NCI-H1417 (cell line): ENCODE measurements at regions not wholly inside any gene's neighbourhood (a gene's known extent, or its start where the extent isn't known, plus 50 kb on each side); places are given as distances from the start of the nearest gene placed in this dataset.

Experiments
- DNase-seq, 3 experiments: peaks; one replicate each; lab custom pipeline; 2025; lab: John Stamatoyannopoulos, UW

DNA sequence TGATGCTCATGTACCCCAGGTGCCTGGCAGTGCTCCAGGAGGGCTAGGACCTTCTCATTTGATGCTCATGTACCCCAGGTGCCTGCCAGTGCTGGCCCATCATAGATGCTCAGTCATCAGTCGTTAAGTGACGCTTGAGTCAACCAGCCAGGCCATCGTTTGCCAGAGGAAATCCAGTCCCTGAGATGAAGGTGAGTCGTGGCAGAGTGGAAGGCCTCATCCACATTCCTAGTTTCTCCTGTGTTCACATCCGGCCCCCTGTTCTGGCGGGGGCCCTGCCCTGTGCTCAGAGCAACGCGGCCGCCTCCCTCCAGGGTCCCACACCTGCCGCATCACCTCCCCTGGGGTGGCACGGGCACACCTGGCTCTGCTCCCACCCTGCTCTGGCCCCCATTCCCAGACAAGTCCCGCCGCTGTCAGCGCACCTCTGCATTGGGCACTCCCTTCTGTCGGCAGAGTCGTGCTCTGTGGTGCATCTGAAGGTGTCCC, 279.9 kb downstream of the BRD1 start:
- DNase-seq = no peak

DNA sequence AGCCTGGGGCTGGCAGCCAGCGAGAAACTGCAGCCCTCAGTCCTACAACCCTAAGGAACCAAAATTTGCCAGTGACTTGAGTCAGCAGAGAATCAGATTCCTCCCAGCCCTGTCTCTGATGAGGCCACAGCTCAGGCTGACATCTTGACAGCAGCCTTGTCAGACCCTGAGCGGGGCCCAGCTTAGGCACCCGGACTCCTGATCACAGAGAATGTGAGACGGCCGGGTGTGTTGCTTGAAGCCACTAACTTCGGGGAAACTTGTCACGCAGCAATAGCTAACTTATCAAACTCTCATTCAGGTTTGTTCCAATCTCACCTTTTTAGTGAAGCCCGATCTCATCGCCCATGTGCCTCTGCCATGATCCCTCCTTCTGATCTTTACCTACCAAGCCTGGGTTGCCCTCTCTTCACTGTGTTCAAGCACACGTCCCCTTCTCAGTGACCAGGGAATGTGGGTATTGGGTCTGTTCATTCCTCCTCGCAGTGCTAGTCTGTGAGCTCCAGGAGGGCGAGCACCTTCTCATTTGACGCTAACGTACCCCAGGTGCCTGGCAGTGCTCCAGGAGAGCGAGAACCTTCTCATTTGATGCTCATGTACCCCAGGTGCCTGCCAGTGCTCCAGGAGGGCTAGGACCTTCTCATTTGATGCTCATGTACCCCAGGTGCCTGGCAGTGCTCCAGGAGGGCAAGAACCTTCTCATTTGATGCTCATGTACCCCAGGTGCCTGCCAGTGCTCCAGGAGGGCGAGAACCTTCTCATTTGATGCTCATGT, 280.7 kb downstream of the BRD1 start:
- DNase-seq = no peak

DNA sequence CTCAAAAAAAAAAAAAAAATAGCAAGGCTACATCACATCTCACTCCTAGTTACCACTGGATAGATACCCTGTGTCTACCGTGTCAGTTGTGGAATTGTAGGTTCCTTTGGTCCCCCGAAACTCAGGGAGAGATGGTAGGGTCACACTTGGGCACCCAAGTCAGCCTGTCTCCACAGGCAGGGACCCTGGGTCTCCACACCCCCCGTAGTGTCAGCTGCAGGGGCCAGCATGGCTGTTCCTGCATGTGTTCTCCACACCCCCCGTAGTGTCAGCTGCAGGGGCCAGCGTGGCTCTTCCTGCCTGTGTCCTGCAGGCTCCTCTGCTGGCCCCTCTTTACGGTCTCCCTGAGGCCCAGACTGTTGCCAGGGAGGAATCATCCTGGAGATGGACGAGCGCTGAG, 282.1 kb downstream of the BRD1 start:
- no peak for DNase-seq

DNA sequence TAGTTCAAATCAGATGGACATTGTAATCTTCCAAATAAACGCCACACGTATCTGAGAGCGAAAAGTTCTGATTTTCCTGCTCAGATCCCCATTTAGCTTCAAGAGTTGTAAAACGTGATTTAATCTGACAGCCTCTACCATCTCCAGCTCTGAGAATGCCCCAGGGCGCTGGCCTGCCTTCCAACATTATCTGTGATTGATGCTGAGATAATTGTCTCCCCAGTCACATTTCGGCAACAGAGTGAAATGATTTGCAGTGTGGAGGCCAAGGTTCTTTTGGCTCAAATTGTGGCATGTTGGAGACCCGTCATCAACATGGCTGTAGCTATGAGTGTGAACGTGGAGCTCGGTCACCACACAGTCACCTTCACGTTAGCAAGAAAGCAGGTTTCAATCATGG, 283.4 kb downstream of the BRD1 start:
- no peak for DNase-seq

DNA sequence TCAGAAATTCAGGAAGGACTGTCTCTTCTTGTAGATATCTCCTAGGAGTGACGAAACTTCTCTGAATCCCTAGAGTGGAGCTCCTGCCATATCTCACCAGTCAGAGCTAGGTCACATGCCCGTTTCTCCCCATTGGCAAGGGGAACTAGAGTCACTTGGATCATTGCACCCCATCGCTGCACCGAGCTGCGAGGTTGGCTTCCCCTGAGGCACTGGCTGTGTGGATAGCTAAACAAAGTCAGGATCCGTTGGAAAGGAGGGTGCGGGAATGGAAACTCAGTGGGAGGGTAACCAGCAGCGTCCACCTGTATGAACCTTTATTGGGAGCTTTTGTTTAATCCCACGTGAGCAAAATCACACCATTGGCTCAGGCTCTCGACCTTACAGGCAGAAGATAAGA, 283.8 kb downstream of the BRD1 start:
- no peak for DNase-seq

DNA sequence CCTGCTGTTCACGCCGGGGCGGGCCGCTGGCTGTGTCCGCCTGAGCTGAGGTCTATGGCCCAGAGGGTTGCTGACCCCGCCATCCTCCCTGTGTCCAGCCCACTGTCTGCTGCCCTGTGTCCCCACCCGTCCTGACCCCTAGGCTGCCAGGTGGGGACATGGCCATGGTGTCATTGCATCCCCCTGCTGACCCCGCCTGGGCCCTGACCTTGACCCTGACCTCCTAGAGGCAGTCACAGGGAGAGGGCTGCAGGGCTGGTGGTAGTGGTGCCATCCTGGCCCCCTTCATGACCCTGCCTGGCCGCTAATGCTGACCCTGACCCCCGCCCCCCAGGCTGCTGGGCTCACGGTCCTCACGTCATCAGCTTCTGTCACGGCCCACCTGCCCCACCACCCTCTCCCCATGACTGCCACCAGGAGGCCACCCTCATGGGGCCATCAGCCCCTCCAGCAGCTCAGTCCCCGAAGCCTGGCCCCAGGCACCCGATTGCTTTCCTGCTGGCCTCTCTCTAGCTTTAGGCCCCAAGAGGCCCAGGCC, 285.9 kb downstream of the BRD1 start:
- no peak for DNase-seq

DNA sequence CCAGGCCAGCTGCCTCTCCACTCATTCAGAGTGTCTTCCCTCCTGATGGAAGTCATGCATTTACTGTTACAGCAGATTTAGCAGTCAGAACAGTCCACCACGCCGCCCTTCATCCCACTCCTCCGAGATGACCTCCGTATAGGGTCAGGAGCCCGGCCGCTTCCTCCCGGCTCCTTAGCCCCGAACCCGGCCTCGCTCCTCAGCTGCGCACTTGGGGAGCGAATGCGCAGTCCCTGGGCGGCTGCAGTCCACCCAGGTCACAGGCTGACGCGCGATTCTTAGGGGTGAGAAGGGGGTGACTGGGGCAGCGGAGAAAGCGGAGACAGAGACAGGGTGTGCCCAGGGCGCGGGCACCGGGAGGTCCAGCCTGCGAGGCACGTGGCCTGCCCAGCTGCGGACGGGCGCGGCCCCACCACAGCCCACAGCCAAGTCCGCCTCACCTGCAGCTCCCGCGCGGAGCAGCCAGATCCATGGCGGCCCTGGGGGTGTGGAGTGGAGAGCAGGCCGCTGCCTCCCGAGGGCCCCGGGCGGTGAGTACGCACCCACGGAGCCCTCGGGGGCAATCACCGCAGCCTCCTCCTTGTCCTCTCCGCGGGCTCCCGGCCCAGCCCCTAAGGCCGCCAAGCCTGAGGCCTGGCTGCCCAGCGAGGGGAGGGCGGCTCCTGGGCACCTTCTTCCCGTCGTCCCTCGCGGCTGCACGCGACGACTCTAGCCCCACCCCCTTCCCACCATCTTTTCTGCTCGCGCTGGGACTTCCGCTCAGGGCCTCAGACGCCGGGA, 286.6 kb downstream of the BRD1 start:
- no peak for DNase-seq

DNA sequence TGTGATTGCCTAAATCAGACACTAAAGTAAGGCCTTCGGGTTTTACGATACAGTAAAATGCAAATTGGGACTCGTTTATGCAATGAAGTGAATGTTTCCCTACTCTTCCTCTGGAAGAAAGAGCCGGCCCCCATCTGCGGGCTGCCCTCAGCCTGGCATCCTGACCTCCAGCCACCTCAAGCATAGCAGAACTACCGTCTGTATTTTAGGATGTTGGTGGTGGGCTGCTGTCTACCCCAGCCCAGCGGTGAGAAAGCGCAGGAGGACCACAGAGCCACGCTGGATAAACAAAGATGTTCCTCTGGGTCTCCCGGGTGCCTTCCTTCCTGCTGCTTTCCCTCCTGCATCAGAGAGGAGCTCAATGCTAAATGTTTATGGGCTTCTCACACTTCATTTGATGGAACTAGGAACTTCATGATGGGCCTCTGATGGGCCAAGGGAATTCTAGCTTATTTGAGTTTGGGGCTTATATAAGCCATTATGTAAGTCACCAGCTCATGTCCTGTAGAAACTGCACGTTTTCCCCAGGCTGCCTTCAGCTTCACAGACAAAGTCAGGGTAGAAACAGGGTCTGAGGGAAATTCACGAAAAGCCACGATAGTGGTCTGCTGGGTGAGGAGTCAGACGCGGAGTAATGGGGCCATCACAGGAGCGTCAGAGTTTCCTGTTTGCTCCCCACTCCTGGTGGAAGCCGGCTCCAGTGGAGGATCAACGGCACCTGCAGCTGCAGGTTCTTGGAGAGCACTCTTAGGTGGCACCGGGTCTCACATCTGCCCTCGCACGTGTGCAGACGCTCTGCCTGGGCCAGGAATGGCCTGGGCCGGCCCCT, 287.4 kb downstream of the BRD1 start:
- no peak for DNase-seq

DNA sequence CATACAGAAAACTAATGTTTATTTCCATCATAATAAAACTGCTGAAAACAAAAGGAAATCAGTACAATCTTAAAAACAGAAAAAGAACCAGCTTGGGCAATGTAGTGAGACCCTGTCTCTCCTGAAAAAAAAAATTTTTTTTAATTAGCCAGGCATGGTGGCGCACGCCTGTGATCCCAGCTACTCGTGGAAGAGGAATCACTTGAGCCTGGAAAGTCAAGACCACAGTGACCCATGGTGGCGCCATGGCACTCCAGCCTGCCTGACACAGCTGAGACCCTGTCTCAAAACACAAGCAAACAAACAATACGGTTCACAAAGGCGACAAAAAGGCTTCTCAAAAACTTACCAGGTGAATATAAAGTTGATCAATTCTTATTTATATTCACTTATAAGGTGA, 289.7 kb downstream of the BRD1 start:
- DNase-seq = no peak

DNA sequence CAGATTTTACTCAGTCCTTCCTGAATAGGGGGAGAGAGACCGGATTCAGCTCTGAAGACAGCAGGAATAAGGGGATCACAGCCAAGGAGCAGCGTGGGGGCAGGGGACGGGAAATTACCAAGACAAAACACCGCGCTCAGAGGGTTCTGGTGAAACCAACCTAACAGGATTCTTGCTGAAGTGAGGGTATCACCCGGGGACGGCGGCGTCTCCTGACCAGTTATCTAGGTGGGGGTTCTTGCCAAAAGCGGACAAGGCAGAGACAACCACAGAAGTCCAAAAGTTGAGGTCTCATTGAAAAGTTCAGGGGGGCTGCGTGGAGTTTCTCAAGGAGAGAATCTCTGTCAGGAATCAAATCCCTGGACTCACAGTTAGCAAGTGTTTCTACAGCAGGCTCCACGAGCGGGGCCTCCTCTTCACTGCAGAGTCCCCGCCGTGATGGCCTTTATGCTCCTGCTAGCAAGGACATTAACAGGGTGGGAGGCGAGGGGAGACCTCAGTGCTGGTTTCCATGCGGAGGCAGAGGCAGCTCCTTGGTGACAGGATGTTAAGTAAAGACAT, 291.0 kb downstream of the BRD1 start:
- no peak for DNase-seq

DNA sequence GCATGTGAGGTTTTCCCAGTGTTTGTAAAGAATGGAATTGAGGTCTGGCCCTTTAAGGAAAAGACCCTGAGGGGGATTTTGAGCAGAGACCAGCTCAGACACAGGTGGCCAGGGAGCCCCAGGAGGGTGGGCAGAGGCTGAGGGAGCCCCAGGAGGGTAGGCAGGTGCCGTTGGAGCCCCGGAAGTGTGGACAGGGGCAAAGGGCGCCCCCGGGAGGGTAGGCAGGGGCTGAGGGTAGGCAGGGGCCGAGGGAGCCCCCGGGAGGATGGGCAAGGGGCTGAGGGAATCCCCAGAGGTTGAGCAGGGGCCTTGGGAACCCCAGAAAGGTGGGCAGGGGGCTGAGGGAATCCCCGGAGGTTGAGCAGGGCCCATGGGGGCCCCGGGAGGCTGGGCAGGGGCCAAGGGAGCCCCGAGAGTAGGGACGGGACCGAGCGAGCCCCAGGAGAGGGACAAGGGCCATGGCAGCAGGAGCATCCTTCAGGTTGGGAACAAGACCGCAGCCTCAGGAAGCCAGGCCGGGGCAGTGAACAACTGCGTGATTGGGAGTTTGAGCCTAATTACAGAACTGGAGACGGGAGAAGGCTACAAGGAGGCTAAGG, 292.0 kb downstream of the BRD1 start:
- DNase-seq = no peak

DNA sequence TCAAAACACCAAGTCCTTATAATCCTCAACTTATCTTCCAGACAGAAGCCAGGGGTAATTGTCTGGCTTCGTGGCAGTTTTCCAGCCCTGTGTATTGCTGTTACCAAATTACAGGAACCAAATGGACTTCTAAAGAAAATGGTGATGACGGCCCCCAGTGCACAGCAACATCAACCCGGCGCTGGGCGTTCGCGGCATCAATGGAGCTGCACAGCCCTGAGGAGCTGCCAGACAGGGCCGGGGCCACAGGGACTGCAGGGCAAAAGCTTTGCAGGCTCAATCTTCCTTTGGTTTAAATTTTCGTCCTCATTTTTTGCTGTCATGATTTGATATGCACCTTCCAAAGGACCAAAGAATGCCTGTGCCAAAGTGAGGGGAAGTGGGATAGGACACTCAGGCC, 292.5 kb downstream of the BRD1 start:
- no peak for DNase-seq

DNA sequence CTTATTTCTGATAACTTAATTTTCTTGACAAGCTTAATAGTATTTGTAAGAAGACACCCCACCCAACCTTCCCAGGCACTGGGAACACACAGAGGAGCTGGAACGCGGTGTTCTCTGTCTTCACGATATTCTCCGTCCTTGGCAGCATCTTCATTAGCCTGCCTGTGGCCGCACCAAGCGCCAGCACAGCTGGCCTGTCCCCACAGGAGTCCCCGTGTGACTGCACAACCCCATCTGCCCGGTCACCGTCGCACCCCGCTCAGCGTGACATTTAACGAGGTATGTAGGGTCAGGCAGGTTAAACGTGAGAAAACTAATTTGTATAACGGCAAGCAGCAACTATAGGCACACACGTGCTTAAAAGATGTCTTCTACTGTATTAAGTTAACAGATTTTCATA, 293.3 kb downstream of the BRD1 start:
- DNase-seq = no peak

DNA sequence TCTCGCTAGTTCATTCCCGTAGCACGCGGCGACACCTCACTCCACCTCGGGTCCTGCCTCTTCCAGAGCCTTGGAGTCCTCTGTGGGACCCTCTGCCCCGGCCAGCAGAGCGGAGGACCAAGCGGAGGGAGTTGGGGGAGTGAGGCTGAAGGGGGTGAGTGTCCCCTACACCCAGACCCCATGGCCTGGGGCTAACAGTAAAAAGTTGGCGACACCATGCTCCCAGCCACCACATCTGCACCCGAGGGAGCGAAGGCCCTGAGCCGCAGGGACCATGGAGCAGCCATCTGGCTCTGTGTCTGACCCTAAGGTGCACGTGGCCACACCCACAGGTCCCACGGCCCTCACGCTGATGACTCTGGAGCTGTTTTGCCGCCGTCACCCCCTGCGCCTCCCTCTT, 293.8 kb downstream of the BRD1 start:
- no peak for DNase-seq

DNA sequence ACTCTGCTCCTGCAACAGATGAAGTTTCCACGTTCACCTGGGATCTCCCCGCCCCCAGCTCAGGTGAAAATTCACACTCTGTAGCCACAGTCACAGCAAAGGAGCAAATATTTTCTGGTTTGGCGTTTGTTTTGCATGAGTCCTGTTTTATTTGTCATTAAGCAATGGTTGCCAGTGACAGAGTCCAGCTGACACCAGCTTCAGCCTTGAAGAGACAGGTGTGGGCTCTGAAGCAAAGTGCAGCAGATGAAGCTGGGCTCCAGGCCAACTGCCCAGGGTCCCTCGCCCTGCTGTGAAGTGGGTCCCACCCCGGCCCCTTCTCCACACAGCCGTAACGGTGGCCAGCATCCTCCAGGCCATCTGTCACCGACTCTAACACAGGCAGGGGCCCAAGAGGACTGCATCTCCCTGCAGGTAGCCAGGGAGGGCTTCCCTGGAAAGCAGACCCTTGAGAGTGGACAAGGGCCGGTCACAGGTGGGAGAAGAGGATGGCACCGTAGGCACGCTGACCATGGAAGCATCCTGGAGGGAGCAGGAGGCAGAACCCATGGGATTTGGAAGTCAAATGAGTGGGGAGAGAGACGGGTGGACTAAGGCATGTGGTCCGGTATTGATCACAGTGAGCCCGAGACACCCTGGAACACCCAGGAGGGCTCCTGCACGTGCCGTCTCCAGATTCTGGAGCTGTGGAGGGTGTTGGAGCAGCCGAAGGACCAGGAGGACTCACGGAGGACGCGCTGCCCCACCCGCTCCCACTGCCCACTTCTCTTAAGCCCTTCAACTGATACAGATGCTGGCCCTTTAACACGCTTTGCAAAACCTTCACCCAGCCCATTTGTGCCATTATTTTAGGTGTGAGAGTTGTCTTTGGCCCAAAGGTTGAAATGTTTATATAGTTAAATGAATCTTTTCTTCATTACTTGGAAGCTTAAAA, 294.5 kb downstream of the BRD1 start:
- DNase-seq = no peak

DNA sequence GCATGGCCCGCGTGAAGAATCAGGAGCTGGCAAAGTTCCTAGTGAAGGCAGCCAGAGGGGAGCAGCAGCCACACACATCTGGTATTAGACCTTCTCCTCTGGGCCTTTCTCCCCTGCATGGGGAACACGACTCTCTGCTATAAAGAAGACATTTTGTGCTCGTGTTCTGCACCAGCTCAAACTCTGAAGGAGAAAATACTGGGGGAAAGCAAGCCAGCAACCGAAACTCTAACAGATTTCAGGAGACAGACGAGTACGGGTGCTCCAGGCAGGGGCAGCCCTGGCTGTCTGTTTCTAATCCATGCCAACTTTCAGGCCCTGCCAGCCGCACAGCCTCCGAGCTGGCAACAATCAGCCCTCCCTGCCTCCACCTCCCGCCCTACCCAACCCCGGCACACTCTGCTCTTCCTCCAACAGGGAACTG, 296.3 kb downstream of the BRD1 start:
- DNase-seq = no peak

DNA sequence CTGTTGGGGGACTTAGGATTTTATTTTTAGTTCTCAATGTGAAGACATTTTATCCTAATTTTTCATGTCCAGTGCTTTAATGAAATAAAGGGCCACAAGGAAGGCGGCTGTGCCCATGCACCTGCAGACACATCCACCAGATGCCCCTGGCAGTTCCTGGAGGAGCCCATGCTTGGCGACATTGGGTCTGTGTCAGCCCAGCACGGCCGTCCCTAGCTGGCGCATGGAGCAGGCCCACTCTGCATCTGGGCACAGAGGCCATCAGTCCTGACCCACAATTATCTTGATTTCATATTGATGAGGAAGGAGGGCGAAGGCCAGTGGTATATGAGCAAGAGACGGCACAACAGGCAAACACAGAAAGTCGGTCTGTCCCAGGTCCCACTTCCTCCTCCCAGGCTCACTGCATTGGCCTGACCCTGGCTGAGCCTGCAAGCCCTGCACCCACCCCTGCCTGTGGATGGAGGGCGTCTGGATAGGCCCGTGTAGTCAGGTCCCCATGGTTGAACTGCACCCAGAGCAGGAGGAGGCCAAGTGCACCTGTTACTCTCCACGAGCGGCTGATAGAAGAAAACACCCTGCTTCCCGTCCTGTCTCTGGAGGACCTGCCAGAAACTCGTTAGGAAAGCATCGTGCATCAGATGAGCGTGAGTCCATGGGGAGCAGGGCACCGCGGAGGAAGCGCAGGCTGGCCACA, 296.9 kb downstream of the BRD1 start:
- DNase-seq = no peak

DNA sequence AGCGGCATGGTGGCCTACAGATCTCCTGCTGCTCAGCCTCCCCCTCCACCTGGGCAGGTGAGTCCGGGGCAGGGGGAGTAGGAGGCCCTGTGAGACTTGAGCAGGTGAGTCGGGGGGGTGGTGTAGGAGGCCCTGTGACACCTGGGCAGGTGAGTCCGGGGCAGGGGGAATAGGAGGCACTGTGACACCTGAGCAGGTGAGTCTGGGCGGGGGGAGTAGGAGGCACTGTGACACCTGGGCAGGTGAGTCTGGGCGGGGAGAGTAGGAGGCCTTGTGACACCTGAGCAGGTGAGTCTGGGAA, 299.3 kb downstream of the BRD1 start:
- DNase-seq = no peak

DNA sequence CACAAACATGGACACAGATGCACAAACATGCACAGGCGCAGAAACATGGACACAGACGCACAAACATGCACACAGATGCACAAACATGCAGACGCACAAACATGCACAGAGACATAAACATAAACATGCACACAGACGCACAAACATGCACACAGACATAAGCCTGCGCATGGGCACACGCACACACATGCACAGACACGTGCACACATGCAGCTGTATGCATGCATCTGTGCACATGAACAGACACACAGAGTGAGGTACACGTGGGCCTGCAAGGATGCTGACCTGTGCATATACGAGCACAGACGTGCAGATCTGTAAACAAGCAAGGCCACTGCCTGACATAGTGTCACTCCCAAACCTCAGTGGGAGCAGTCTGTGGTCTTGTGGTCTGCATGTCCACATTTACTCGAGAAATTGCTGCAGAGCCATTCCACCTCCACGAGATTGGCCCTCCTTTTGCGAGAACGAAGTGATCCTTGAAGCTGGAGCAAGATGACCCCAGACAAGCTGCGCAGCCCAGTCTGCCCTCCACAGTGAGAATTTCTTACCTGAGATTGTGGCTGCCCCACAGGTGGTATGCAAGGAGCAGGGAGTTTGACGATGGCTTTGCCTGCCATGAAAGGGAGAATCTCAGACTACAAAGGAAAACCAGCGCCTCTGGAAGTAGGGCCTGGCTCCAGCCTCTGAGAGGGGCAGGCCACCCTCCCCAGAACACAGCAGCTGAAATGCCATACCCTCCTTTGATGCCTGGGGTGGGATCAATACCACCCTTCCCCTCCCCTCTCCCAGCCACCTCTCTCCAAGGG, 299.9 kb downstream of the BRD1 start:
- no peak for DNase-seq
